GM21717 (cell line): ENCODE measurements at regions not wholly inside any gene's neighbourhood (a gene's known extent, or its start where the extent isn't known, plus 50 kb on each side); places are given as distances from the start of the nearest gene placed in this dataset.
"Not testable (repeated sequence)": the region's sequence is repeated elsewhere in the genome, so short reads cannot be mapped to it uniquely, and the experiment has no call there.

Source experiments
- ATAC-seq: cut with Tn5 transposase; IDR thresholded peaks from one replicate; pipeline ENCODE4 v1.9.1; 2021; ENCODE audit warnings: mild to moderate bottlenecking, moderate library complexity; ENCODE audit not compliant: unreplicated experiment

GRCh38 chr18:10138719-10139118 is 224.9 kb downstream of the VAPA start:
- no peak for ATAC-seq

DNA sequence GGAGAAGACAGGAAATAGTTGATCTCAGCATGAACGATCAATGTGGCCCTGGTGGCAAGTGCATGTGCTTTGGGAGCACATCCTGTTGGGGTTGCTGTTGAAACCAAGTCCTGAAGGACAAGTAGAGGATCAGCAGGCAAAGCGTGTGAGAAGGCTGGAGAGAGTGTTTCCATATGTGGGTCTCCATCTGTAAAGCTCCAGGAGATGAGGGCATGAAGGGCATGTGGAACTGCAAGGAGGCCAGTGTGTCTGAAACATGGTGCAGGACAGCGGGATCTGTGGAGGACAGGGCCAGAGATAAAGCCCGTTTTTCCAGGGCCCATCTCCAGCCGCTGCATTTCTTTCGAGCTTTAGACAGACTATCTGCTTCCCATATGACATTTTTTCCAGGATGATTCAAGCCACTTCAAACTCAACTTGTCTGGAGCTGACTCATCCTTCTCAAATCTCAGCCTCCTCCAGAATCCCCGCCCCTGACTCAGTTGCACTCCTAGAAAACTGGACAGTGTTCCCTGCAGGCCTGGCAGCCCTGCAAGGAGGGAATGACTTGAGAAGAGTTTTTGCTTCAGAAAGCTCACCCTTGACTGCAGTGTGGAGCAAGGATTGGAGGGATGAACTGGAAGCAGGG is 226.1 kb downstream of the VAPA start:
- no peak for ATAC-seq

DNA sequence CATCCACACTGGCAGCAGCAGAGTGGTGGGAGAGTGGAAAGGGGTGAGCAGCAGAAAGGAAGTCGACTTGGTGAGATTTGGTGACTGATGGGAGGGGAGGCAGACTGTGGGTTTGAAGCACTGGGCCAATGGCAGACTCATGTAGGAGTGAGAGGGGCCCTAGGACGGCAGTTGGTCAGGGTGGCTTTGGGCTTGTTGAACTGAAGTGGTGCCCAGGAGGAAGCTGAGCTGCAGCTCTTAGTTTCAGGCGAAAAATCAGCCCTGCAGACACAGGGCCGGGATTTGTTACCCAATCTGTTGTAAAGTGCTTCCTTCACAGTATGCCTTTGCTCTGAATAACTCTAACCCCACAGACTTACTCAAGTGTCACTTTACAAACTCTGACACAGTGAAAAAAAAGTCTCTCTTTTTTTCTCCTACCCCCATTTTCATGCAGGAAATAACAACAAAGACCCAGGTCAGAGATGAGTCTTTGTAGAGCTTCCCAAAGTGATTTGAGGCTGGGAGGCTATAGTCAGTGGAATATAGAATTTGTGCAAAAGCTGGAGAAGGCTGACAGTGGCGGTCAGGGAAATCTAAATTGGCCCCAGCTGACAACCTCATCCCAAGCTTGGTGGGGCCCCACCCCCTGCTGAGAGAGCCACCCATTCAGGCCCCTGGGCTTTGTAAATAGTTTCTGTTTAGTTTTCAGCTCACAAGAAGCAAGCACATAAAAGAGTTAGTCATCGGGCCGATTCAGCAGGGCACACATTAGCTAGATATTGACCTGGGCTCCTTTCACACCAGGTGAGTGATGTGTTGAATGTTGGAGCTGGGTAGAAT is 226.9 kb downstream of the VAPA start:
- no peak for ATAC-seq

DNA sequence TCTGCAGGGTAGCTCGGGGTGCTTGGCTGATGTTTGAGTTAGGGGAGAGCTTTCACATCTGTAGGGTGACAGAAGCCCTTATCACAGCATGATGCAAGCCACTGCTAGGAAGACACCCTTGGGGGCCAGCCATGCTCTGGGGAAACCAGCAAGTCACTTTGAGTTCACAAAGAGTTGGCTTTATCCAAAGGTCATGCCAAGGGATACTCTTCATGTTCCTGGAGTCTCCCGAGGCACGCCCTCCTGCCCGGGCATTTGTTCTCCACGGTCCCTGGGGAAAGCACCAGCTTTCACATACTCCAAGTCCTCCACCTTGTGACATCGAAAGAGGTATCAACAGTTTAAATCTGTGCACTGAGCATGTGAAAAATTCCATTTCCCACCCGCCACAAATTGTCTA is 227.7 kb downstream of the VAPA start:
- ATAC-seq = no peak

DNA sequence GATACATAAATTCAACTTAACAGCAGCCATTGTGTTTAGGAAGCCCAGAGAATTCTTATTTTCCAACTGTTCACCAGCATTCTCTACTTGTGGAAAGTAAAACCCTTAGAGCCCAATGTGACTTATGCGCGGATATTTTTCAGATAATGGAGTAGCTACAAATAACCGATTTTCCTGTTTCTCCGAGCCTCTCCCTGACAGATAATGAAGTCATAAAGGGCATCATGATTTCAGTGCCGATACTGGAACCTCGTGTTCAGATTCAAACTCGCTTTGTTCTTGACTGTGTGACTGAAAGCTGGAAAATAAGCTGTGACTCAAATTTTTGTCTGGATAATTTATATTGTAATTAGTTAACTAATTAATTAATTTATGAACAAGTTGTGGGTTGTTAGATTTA is 228.2 kb downstream of the VAPA start:
- no peak for ATAC-seq

- no peak for ATAC-seq
These were observed 228.8 kb downstream of the VAPA start for GRCh38 chr18:10142496-10143160.

GRCh38 chr18:10143596-10143995 is 229.8 kb downstream of the VAPA start:
- no peak for ATAC-seq

DNA sequence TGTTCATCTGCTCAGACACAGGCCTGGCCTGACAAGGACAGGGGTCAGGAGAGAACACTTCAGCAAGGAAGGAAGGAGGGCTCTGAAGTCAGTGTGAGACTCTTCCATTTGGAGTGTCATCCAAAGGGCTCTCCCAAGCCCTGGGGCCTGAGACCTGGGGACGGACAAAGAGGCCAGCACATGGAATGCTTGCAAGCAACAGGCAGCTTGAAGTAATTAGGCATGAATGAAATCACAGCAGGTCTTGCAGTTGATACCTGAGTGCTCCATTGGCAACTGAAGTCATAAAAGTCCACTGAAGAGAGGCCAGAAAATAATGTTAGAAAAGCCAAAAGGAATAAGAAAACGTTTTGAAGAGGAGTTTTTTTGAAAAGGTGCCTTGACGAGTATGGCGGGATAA is 231.7 kb downstream of the VAPA start:
- ATAC-seq = no peak

- ATAC-seq = no peak
These were observed 233.4 kb downstream of the VAPA start for GRCh38 chr18:10147226-10147625.

- no peak for ATAC-seq
These were observed 233.9 kb downstream of the VAPA start for GRCh38 chr18:10147752-10148151.

- no peak for ATAC-seq
These were observed 234.5 kb downstream of the VAPA start for GRCh38 chr18:10148189-10148929.

DNA sequence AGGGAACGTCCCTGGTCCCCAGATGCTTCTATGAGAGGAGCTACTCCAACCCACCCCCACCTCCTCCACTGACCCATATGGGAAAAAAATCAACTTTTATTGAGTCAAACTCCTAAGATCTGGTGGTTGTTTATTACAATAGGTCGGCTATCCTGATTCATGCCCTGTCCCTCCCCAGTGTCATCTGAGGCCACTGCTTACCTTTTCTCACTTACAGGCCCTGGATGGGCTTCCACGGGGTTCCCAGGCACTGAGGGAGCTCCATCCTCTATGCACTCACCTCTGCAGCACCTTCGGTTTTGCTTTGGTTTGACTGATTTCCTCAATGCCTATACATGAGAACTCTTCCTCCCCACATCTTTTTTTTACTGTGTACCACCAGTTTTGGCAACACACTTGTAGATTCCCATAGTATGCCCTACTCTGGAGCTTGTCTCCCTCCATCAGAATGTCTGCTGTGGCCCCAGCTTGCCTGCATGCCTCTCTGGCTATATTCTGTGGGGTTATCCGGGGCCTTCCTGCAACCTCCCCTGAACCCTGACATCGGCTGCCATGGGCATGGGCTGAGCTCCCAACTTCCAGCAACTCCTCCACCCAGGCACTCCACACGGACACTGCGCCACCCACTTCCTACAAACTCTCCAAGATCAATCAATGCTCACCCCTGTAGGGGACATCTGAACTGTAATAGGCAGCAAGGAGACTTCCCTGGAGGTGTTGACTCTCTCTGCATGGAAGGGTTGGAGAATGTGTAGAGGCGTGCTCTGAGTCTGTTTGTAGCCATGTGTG is 236.1 kb downstream of the VAPA start:
- ATAC-seq = no peak

GRCh38 chr18:10150576-10150975 is 236.8 kb downstream of the VAPA start:
- not testable (repeated sequence) for ATAC-seq

DNA sequence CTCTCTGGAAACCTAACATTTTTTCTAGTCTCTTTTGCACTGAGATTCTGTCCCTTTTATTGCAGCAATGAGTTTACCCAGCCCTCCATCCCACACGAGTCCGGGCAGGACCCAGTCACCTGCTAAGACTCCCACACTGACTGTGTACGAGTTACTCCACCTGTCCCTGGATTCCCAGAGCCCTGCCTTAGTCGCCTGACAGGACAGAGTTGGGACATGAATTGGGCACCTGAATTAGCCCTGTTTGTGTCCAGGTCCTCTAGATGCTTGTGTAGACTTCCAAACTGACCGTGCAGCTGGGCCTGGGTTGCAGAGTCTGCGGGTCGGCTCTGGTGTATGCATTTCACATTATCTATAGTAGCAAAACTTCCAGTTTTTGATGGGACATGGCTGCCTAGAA is 238.7 kb downstream of the VAPA start:
- no peak for ATAC-seq

GRCh38 chr18:10153924-10154752 is 240.3 kb downstream of the VAPA start:
- no peak for ATAC-seq

DNA sequence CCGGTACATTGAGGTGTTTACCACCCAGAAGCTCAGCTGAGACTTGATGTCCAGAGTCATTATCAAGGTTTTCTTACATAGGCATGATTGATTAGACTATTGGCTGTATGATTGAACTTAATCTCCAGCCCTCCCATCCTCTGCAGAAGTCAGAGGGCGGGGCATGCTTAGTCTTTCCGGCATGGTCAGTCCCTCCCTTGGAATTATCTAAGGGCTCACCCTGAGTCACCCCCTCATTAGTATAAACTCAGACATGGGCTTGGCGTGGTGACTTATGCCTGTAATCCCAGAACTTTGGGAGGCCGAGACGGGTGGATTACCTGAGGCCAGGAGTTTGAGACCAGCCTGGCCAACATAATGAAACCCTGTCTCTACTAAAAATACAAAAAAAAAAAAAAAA is 243.9 kb downstream of the VAPA start:
- no peak for ATAC-seq

- ATAC-seq = no peak
These were observed 246.4 kb downstream of the VAPA start for GRCh38 chr18:10160251-10160650.

GRCh38 chr18:10161315-10161714 is 247.5 kb downstream of the VAPA start:
- ATAC-seq = no peak

GRCh38 chr18:10162340-10162739 is 248.5 kb downstream of the VAPA start:
- ATAC-seq = no peak
